SKM-1 treated with dmso at 0.1 percent for 144 hours (cell line): ENCODE measurements at regions not wholly inside any gene's neighbourhood (a gene's known extent, or its start where the extent isn't known, plus 50 kb on each side); places are given as distances from the start of the nearest gene placed in this dataset.
"Not testable (repeated sequence)": the region's sequence is repeated elsewhere in the genome, so short reads cannot be mapped to it uniquely, and the experiment has no call there.

Experiments used
- DNase-seq: peaks from one replicate; lab custom pipeline; 2025; ENCODE audit not compliant: unreplicated experiment; lab: John Stamatoyannopoulos, UW

GRCh38 chr20:47977789-47978252 lies 192.5 kb upstream of the SULF2 start:
- DNase-seq = not testable (repeated sequence)

GRCh38 chr20:47977017-47977788 lies 191.9 kb upstream of the SULF2 start:
- not testable (repeated sequence) for DNase-seq

- no peak for DNase-seq
These were observed 189.1 kb upstream of the SULF2 start for GRCh38 chr20:47974234-47974878.

GRCh38 chr20:47973519-47974233 lies 188.4 kb upstream of the SULF2 start:
- DNase-seq = no peak

GRCh38 chr20:47972916-47973309 lies 187.6 kb upstream of the SULF2 start:
- DNase-seq = no peak

- not testable (repeated sequence) for DNase-seq
These were observed 187.1 kb upstream of the SULF2 start for GRCh38 chr20:47972297-47972915.

GRCh38 chr20:47971058-47971791 lies 185.9 kb upstream of the SULF2 start:
- no peak for DNase-seq

- DNase-seq = peak; percentile 61
These were observed 185.1 kb upstream of the SULF2 start for GRCh38 chr20:47970282-47970903.

- no peak for DNase-seq
These were observed 184.1 kb upstream of the SULF2 start for GRCh38 chr20:47969426-47969825.

- DNase-seq = no peak
These were observed 183.4 kb upstream of the SULF2 start for GRCh38 chr20:47968541-47969310.

GRCh38 chr20:47964149-47964548 lies 178.9 kb upstream of the SULF2 start:
- DNase-seq = no peak

- no peak for DNase-seq
These were observed 177.7 kb upstream of the SULF2 start for GRCh38 chr20:47963022-47963421.

- no peak for DNase-seq
These were observed 177.1 kb upstream of the SULF2 start for GRCh38 chr20:47962286-47962963.

GRCh38 chr20:47960769-47961541 lies 175.7 kb upstream of the SULF2 start:
- no peak for DNase-seq

- no peak for DNase-seq
These were observed 175.0 kb upstream of the SULF2 start for GRCh38 chr20:47960277-47960676.

- not testable (repeated sequence) for DNase-seq
These were observed 172.9 kb upstream of the SULF2 start for GRCh38 chr20:47957989-47958801.

GRCh38 chr20:47957135-47957534 lies 171.9 kb upstream of the SULF2 start:
- DNase-seq = no peak
